ENCODE measurements at regions not wholly inside any gene's neighbourhood (a gene's known extent, or its start where the extent isn't known, plus 50 kb on each side); places are given as distances from the start of the nearest gene placed in this dataset.

GRCh38 chr20:57988422-57988821 lies 240.0 kb downstream of the ANKRD60 start:
- no peak overlapping the region for H3K9ac ChIP-seq (replicated peaks in 1 of 4; ENCODE audit: extremely low read depth in 1 of 4, low read depth in 3 of 4, low read length in 3 of 4)
- no peaks in the 10 kb centered on the region; a peak in 1 of 7 replicates for H3K27me3 ChIP-seq (replicated peaks in 1 of 4; ENCODE audit: control insufficient read depth in 3 of 4, extremely low read depth in 1 of 4, insufficient read depth in 3 of 4, low read length in 3 of 4)
- ChIA-PET CTCF (ENCODE audit: partially characterized antibody) (interaction anchor here (0.6 to 1.5 kb wide), 3 partner anchors 18 to 378 kb away, joined by 3 read pairs; no protein-coding TSS in a partner anchor), POLR2A (ENCODE audit: partially characterized antibody) (no interaction called here)
- no peaks in the 10 kb centered on the region for H3K79me2 ChIP-seq (ENCODE audit: control insufficient read depth in 1 of 2, insufficient read depth in 2 of 2, low read length in 2 of 2)
- H4K91ac ChIP-seq (replicated peaks; ENCODE audit: insufficient read length, low read length): no peak overlapping the region
- no peaks in the 10 kb centered on the region; a peak in 1 of 7 replicates for H3K4me1 ChIP-seq (replicated peaks in 1 of 4; ENCODE audit: control insufficient read depth in 3 of 4, insufficient read depth in 4 of 4, low read length in 3 of 4)
- H3K79me1 ChIP-seq (ENCODE audit: low read depth, low read length): no peaks in the 10 kb centered on the region
- H2BK20ac ChIP-seq (ENCODE audit: low read length): no peak overlapping the region
- H3K27ac ChIP-seq (ENCODE audit: low read depth, low read length): no peak overlapping the region
- no peak overlapping the region for H3K56ac ChIP-seq (replicated peaks; ENCODE audit: insufficient read length, low read depth, low read length)
- no peak overlapping the region for H3K4me2 ChIP-seq (ENCODE audit: insufficient read depth in 1 of 2, low read depth in 2 of 2, low read length in 2 of 2)
- H3K14ac ChIP-seq (ENCODE audit: insufficient read length): no peak overlapping the region
- no peaks in the 10 kb centered on the region for H3K9me3 ChIP-seq (ENCODE audit: insufficient read depth in 2 of 2, low read depth in 1 of 2, low read length in 1 of 2)
- no peak overlapping the region for H4K5ac ChIP-seq (ENCODE audit: insufficient read length, low read depth, low read length)
- H3K23ac ChIP-seq (ENCODE audit: insufficient read length): no peak overlapping the region
- H4K8ac ChIP-seq (ENCODE audit: extremely low read depth, insufficient read depth, low read length): no peak overlapping the region
- FAIRE-seq: no peak
- no peak overlapping the region for H2BK120ac ChIP-seq (replicated peaks; ENCODE audit: low read depth, low read length)
- no peak overlapping the region for H2BK5ac ChIP-seq (ENCODE audit: low read depth, low read length)
- no peak overlapping the region for H2BK12ac ChIP-seq (ENCODE audit: low read depth, low read length)
- no peak overlapping the region for H3K4ac ChIP-seq (replicated peaks; ENCODE audit: insufficient read length, low read depth, low read length)
- WGBS, 2 experiments (ENCODE audit: extremely low coverage in 1 of 2, insufficient coverage in 1 of 2, insufficient read length in 1 of 2, insufficient replicate concordance in 2 of 2, low coverage in 1 of 2, low lambda C conversion rate in 2 of 2, missing lambda C conversion rate in 1 of 2): 88% methylated on average over 3 of the region's 3 CpGs; no CpG with 5 or more reads in 1 of the 2 experiments
- H3K36me3 ChIP-seq (ENCODE audit: control insufficient read depth in 2 of 4, insufficient read depth in 4 of 4, low read length in 3 of 4): no peaks in the 10 kb centered on the region
- H3K23me2 ChIP-seq (ENCODE audit: low read depth, low read length): no peaks in the 10 kb centered on the region
- no peak overlapping the region for H2BK15ac ChIP-seq (ENCODE audit: low read length)
- no peak for DNase-seq (ENCODE audit: low read depth in 1 of 2, low spot score in 2 of 2)
- no peak overlapping the region for H2AK5ac ChIP-seq (ENCODE audit: low read depth, low read length)
- H3K18ac ChIP-seq (ENCODE audit: extremely low read depth, low read length): no peak overlapping the region
- no peak overlapping the region for H3K4me3 ChIP-seq (ENCODE audit: extremely low read depth in 1 of 4, insufficient read depth in 2 of 4, low read depth in 3 of 4, low read length in 4 of 4)
- no peak overlapping the region for H2AFZ ChIP-seq (ENCODE audit: low read length)
- H4K20me1 ChIP-seq (replicated peaks in 1 of 2; ENCODE audit: control insufficient read depth in 1 of 2, insufficient read depth in 2 of 2, low read length in 2 of 2): no peaks in the 10 kb centered on the region
- TF ChIP-seq RFX5 (IDR thresholded peaks at IDR 0.05; ENCODE audit: borderline replicate concordance, low read depth, low read length): no peak
- no peak for TF ChIP-seq HDAC6 (IDR thresholded peaks at IDR 0.05; ENCODE audit: low read depth, low read length)
- no peak for TF ChIP-seq CBX5 (IDR thresholded peaks at IDR 0.05; ENCODE audit: low read depth, low read length)
- no peak for TF ChIP-seq RXRA (IDR thresholded peaks at IDR 0.05; ENCODE audit: insufficient read depth, low read depth, low read length)
- no peak for TF ChIP-seq GABPA (IDR thresholded peaks at IDR 0.05; ENCODE audit: borderline replicate concordance, insufficient read depth, low read length)
- no peak for TF ChIP-seq JUND (IDR thresholded peaks at IDR 0.05; ENCODE audit: low read length)
- no peak for TF ChIP-seq JUN (IDR thresholded peaks at IDR 0.05; ENCODE audit: low read depth, low read length)
- no peak for TF ChIP-seq SIN3A (conservative IDR thresholded peaks at IDR 0.05 in 1 of 2, IDR thresholded peaks at IDR 0.05 in 1 of 2; ENCODE audit: low read depth in 1 of 2, low read length in 2 of 2)
- no peak for TF ChIP-seq BACH1 (IDR thresholded peaks at IDR 0.05; ENCODE audit: low read length)
- no peak for TF ChIP-seq CTBP2 (IDR thresholded peaks at IDR 0.05; ENCODE audit: borderline replicate concordance, insufficient read depth, insufficient read length, low read length)
- TF ChIP-seq ATF2 (IDR thresholded peaks at IDR 0.05; ENCODE audit: low read length): no peak
- TF ChIP-seq POLR2A (IDR thresholded peaks at IDR 0.05; ENCODE audit: control extremely low read depth in 1 of 2, low read depth in 2 of 2, low read length in 2 of 2): no peak
- no peak for TF ChIP-seq HDAC2 (IDR thresholded peaks at IDR 0.05; ENCODE audit: borderline replicate concordance in 1 of 2, low read depth in 2 of 2, low read length in 2 of 2)

All from H1 (cell line).